GM21786 (cell line): ENCODE measurements at regions not wholly inside any gene's neighbourhood (a gene's known extent, or its start where the extent isn't known, plus 50 kb on each side); places are given as distances from the start of the nearest gene placed in this dataset.
"Not testable (repeated sequence)": the region's sequence is repeated elsewhere in the genome, so short reads cannot be mapped to it uniquely, and the experiment has no call there.

Experiments used
- ATAC-seq: cut with Tn5 transposase; IDR thresholded peaks from one replicate; pipeline ENCODE4 v1.9.1; 2021; ENCODE audit not compliant: unreplicated experiment

DNA sequence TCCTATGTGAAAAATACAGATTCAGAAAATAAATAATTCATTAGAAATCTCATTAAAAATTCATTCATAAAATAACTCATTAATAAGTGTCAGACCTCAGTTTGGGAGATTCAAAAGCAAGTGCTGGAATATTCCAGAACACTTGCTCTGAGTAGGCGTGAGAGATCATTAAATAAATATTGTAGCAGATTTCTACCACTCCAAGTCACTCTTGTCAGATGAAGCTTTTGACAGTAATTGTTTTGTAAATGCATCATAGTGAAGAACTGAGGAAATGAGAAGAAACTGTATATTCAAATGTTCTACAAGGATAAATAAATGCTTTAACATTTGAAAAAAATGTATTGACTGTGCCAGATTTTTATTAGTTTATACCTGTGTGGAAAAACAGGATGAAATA lies 1228.1 kb downstream of the SLITRK1 start:
- ATAC-seq = no peak

- no peak for ATAC-seq
These were observed 1234.7 kb downstream of the SLITRK1 start for GRCh38 chr13:82647540-82647939.

DNA sequence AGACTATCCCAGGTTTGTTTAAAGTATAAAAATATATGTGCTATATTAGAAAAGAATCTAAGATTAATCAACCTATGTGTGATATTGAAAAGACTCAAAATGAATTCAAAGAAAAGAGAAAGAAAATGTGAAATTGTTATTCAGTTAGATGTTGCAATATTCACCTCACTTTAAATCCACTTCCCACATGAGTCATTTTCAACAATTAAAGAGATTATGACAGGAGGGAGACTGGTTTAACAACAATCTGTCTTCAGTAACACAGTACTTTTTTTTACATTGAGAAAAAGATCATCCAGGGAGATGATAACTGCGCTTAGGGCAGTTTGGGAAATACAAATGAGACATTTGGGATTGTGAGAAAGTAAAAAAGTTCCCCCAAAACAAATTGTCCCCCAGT lies 1246.2 kb downstream of the SLITRK1 start:
- ATAC-seq = no peak

DNA sequence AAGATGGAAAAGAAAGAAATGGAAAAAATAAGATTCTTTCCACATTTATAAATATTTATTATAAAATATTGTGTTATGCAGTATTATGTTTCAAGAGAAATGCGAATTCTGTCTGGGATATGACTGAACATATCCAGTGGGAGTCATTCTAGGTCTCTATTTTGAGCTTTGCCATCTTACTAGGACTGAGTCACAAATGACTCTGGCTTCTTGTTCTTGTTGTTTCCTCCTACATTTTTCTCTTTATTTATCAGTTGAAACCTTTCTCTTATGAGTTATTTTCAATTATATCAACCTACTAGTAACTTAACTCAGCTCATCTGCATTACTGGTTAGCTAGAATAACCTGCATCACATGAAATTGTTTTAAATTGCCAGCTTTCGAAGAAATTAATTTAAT lies 1247.3 kb downstream of the SLITRK1 start:
- no peak for ATAC-seq

DNA sequence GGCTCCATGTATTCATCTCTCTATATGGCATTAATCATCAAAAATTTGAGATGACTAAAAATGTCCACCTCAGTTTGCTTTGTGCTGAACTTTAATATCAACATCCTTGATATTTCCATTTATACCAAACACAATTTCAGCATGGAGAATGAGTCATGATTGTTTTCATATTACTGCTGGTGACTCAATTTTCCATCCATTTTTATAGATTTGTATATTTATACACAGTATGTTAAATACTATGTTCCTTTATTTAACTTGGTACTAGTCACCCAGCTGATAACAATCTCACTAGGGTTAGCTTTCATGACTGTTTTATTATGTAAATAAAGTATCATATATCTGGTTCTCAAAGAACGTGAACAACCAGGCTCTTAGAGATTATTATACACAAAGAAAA lies 1255.1 kb downstream of the SLITRK1 start:
- no peak for ATAC-seq

- ATAC-seq = no peak
These were observed 1256.6 kb downstream of the SLITRK1 start for GRCh38 chr13:82625717-82626116.

DNA sequence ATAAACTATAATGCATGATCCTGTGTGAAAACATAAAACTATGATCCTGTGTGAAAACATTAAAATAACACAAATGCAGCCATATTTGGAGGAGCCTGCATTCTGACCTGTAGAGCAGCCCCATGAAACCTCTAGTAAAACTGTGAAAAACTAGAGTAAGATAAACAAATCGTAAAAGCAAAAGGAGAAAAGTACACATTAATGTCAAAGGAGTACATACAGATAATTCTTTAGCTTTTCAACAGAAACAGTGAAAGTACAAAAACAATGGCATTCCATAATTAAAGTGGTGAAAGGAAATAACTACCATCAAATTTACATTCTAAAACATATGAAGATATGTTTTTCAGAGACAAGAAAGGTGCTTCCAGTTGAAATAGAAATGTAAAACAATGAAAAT lies 1267.2 kb downstream of the SLITRK1 start:
- ATAC-seq = no peak

GRCh38 chr13:82614086-82614485 lies 1268.2 kb downstream of the SLITRK1 start:
- ATAC-seq = no peak

DNA sequence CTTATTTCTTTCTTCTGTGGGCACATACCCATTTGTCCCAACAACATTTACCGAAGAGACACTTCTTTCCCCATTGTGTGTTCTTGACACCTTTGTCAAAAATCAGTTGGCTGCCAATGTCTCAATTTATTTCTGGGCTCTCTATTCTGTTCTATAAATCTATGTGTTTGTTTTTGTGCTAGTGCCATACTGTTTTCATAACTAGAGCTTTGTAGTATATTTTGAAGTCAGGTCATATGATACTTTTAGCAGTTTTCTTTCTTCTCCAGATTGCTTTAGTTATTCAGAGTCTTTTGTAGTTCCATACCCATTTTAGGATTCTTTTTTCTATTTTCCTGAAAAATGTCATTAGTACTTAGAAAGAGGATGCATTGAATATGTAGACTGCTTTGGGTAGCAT lies 1276.3 kb downstream of the SLITRK1 start:
- ATAC-seq = no peak

GRCh38 chr13:82597747-82598146 lies 1284.5 kb downstream of the SLITRK1 start:
- no peak for ATAC-seq

DNA sequence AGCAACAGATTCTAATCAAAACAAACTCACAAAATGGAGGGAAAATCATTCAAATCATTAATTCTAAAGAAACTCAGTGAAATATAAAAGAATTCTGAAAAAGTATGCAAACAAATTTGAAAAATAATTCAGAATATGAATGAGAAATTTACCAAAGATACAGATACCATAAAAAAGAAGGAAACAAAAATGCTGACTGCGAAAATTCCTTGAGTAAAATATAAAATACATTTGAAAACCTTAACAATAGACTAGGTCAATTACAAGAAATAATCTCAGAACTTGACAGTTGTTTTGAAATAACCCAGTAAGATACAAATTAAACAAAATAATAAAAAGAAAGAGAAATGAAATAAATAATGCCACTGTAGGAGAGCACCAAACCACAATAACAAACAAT lies 1289.0 kb downstream of the SLITRK1 start:
- no peak for ATAC-seq

DNA sequence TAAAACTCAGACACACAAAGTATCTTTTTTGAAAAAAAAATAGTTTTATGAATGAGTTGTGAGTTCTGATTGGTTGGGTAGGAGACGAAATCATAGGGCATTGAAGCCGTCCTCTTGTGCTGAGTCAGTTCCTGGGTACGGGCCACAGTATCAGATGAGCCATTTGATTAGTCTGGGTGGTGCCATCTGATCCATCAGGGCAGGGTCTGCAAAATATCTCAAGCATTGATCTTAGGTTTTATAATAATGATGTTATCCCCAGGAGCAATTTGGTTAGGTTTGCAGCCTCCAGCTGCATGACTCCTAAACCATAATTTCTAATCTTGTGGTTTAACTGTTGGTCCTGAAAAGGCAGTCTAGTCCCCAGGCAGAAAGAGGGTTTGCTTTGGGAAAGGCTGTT lies 1310.6 kb downstream of the SLITRK1 start:
- ATAC-seq = no peak

DNA sequence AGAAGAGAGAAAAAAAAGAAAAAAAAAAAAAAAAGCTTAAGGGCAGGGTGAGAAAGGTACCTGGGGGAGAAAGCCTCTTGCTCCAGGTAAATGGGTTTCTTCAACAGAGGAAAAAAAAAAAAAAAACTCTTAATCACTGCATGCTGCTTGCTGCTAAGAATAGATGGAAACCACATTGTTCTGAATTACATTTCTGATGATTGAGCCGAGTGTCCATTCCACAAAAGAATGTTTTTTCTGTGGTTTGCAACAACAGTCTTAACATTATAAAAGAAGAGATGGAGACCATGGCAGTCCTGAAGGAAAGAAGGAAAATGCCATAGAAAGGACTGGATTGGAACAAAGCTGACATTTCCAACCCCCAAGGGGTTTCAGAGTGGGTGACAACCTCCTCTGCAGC lies 1312.7 kb downstream of the SLITRK1 start:
- ATAC-seq = no peak

- ATAC-seq = no peak
These were observed 1315.4 kb downstream of the SLITRK1 start for GRCh38 chr13:82566864-82567263.

DNA sequence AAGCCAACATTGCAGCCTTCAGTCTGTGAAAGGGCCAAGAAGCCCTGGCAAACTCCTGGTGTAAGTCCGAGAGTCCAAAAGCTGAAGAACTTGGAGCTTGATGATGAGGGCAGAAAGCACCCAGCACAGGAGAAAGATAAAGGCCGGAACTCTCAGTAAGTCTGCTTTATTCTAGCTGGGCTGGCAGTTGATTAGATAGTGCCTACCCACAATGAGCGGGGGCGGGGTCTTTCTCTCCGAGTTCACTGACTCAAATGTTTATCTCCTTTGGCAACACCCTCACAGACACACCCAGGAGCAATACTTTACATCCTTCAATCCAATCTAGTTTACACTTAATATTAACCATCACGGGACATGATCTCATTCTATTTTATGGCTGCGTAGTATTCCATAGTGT lies 1317.1 kb downstream of the SLITRK1 start:
- no peak for ATAC-seq

DNA sequence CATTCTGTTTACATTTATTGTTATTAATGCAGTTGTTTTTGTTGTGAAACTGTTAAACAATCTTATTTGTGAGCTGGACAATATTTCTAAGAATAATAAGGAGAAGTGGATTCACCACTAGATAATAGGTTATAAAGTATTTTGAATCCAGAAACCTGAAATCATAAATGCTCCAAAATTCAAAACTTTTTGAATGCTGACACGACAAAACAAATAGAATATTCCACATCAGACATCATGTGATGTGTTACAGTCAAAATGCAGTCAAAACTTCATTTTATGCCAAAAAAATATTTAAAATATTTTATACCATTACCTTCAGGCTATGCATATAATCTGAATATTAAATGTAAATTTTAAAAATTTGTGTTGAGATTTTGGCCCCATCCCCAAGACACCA lies 1321.4 kb downstream of the SLITRK1 start:
- ATAC-seq = no peak

DNA sequence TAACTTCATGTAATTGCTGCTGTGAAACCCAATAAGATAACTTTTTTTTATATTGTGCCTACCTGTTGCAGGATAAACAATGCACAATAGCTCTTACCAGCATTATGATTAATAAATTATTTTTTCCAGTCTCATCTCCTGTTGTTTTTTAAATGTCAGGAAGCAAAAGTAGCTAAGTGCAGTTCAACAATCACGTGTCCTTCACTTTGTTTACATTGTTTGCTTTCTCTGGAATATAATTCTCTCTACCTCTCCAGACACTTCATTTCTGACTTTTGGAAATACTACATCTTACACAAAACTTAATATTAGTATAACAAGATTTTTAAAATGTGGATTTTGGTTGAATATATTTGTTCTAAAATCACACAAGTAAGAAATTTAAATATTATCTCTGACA lies 1359.4 kb downstream of the SLITRK1 start:
- ATAC-seq = no peak

GRCh38 chr13:82506805-82507414 lies 1375.4 kb downstream of the SLITRK1 start:
- no peak for ATAC-seq

DNA sequence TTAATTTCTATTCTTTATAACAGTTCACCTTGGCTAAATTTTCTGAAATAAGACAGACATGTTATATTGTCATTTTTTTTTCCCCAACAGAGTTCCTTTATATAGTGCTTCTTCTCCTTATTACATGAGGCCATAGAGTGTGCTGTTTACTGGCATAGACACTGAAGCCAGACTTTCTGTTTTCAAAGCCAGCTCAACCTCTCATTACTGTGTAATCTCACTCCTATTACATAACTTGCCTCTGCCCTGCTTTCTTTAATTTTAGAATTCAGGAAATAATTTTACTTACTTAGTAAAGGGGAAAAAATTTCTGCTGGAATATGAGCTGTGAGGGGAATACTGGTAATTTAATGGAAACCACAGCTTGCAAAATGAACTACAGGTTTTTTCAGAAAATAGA lies 1380.4 kb downstream of the SLITRK1 start:
- no peak for ATAC-seq

DNA sequence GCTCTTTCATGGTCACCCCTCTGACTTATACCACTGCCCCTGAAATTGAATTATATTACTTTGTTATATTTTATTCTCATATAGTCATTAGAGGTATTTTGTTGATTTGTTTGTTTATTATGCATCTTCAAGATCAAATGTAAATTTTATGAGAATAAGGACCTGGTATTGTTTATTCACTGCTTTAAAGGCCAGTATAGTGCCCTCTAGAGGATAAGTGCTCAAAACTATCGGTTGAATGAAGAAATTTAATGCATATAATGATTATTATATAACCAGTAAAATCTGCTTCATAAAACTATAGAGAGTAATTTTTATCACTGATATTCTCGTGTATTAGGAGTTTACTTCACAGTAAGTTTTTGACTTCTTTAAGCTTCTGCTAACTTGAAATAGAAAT lies 1401.9 kb downstream of the SLITRK1 start:
- ATAC-seq = no peak

GRCh38 chr13:82477436-82477835 lies 1404.8 kb downstream of the SLITRK1 start:
- ATAC-seq = no peak

GRCh38 chr13:82467626-82468025 lies 1414.6 kb downstream of the SLITRK1 start:
- ATAC-seq = no peak

- not testable (repeated sequence) for ATAC-seq
These were observed 1422.7 kb downstream of the SLITRK1 start for GRCh38 chr13:82459575-82459974.

DNA sequence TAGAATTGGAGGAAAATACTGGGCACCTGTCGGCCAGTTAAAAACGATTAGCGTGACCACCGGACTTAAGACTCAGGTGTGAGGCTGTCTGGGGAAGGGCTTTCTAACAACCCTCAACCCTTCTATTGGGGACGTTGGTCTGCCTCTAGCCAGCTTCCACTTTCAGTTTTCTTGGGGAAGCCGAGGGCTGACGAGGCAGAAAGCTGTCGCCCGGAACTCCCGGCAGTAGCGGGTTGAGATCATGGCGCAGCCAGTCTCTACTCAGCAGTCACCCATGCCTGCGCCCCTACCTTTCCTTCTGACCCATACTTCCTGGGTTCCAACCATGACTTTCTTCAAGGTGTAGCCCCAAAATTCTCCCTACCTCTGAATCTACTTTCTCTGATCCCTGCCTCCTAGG lies 1424.1 kb downstream of the SLITRK1 start:
- no peak for ATAC-seq
